Activated CD8-positive, alpha-beta T cell treated with anti-CD3 and anti-CD28 coated beads for 36 hours (primary cell): ENCODE measurements at regions not wholly inside any gene's neighbourhood (a gene's known extent, or its start where the extent isn't known, plus 50 kb on each side); places are given as distances from the start of the nearest gene placed in this dataset.

Experiments used
- ATAC-seq: fragments of 200-7000 bp; cut with Tn5 transposase; one replicate; pipeline ENCODE4 v1.10.0; 2021; ENCODE audit warnings: mild to moderate bottlenecking, moderate library complexity
- CTCF ChIA-PET: fragments of 350-600 bp; sonication (Branson Sonifier 250); formaldehyde crosslinking; loops from one replicate; lab custom pipeline; 2021; ENCODE audit warnings: antibody characterized with exemption; lab: Charles Lee
- POLR2A ChIA-PET: fragments of 350-600 bp; sonication (Branson Sonifier 250); formaldehyde crosslinking; loops from one replicate; lab custom pipeline; 2021; ENCODE audit warnings: antibody characterized with exemption; lab: Charles Lee
- DNase-seq: peaks from one replicate; pipeline ENCODE4 v3.0.0-alpha.2; 2020
- H3K27ac Mint-ChIP-seq: one replicate; pipeline ENCODE4 v1.8.0; 2021; ENCODE audit warnings: mild to moderate bottlenecking, mixed read lengths
- H3K27me3 Mint-ChIP-seq: one replicate; pipeline ENCODE4 v1.8.0; 2021; ENCODE audit warnings: mixed read lengths
- H3K36me3 Mint-ChIP-seq: one replicate; pipeline ENCODE4 v1.8.0; 2021; ENCODE audit warnings: low read depth, mixed read lengths
- H3K4me1 Mint-ChIP-seq: one replicate; pipeline ENCODE4 v1.8.0; 2021; ENCODE audit warnings: low read depth, mixed read lengths
- H3K4me3 Mint-ChIP-seq: one replicate; pipeline ENCODE4 v1.8.0; 2021; ENCODE audit warnings: mild to moderate bottlenecking, moderate library complexity, mixed read lengths
- H3K9me3 Mint-ChIP-seq: one replicate; pipeline ENCODE4 v1.8.0; 2021; ENCODE audit warnings: mixed read lengths
- intact Hi-C: fragments of 100-400 bp; cut with micrococcal nuclease; formaldehyde crosslinking; loops from one replicate; pipeline ENCODE4 v1.10.0; 2022
- TF ChIP-seq, protein P1 (sequence below): fragments of 200-600 bp; IDR thresholded peaks from one replicate; pipeline ENCODE4 v1.8.0; 2022; ENCODE audit warnings: antibody characterized with exemption, mild to moderate bottlenecking

DNA sequence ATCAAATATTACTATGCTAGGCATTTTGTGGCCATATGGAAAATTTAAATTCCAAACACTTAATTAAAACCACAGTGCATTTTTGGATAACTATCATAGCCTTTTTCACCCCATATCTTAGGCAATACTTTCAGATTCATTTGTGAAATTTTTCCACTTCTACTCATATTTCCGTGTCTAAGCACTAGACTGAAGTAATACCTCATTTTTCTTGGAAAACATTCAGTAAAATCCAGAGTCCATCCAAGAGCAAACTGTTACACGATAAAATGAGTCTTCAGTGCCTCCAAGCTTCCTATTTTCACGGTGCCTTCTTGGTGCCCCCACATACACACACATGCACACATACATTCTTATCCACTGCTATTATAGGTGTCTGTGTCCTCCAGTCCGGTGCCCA lies 845.9 kb downstream of the TBL1XR1 start:
- DNase-seq (no peak), ATAC-seq (no peak)
- Mint-ChIP-seq H3K27me3 (no peaks in the 10 kb centered on the region), H3K9me3 (peaks cover 10% of the 10 kb centered on the region), H3K4me1 (no peaks in the 10 kb centered on the region), H3K36me3 (no peaks in the 10 kb centered on the region), H3K4me3 (no peak overlapping the region), H3K27ac (no peak overlapping the region)
- TF ChIP-seq, protein P1, sequence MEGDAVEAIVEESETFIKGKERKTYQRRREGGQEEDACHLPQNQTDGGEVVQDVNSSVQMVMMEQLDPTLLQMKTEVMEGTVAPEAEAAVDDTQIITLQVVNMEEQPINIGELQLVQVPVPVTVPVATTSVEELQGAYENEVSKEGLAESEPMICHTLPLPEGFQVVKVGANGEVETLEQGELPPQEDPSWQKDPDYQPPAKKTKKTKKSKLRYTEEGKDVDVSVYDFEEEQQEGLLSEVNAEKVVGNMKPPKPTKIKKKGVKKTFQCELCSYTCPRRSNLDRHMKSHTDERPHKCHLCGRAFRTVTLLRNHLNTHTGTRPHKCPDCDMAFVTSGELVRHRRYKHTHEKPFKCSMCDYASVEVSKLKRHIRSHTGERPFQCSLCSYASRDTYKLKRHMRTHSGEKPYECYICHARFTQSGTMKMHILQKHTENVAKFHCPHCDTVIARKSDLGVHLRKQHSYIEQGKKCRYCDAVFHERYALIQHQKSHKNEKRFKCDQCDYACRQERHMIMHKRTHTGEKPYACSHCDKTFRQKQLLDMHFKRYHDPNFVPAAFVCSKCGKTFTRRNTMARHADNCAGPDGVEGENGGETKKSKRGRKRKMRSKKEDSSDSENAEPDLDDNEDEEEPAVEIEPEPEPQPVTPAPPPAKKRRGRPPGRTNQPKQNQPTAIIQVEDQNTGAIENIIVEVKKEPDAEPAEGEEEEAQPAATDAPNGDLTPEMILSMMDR = no peak
- intact Hi-C loops = no loop called here
- ChIA-PET POLR2A (no interaction called here), CTCF (no interaction called here)

DNA sequence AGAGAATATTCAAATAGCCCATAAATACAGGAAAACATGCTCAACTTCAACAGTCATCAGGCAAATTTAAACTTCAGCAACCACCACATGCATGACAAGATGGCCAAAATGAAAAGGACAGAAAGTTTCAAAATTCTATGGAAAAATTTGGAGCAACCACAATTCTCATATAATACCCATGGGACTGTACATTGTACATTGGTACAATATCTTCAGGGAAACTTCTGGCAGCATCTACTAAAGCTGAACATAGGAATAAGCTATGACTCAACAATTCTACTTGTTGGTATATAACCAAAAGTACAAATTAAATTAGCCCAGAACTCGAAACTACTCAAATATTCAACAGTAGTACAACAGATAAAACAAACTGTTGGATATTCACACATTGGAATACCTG lies 847.6 kb downstream of the TBL1XR1 start:
- Mint-ChIP-seq H3K4me1 (no peaks in the 10 kb centered on the region), H3K4me3 (no peak overlapping the region), H3K27me3 (no peaks in the 10 kb centered on the region), H3K36me3 (no peaks in the 10 kb centered on the region), H3K27ac (no peak overlapping the region), H3K9me3 (peaks cover 10% of the 10 kb centered on the region)
- TF ChIP-seq, protein P1 = no peak
- ChIA-PET POLR2A (no interaction called here), CTCF (no interaction called here)
- no peak for DNase-seq
- intact Hi-C loops = no loop called here
- ATAC-seq = no peak

DNA sequence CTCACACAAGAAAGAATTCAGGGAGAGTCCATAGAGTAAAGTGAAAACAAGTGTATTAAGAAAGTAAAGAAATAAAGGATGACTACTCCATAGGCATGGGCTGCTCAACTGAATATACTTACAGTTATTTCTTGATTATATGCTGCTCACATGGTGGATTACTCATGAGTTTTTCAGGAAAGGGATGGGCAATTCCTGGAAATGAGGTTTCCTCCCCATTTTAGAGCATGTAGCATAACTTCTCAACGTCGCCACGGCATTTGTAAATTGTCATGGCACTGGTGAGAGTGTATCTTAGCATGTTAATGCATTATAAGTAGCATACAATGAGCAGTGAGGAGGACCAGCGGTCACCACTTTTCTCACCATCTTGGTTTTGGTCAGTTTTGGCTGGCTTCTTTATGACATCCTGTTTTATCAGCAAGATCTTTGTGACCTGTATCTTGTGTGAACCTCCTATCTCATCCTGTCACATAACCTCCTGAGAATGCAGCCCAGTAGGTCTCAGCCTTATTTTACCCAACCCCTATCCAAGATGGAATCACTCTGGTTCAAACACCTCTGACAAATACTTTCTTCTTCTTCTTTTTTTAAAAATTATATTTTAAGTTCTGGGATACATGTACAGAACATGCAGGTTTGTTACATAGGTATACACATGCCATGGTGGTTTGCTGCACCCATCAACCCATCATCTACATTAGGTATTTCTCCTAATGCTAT lies 849.7 kb downstream of the TBL1XR1 start:
- DNase-seq = no peak
- intact Hi-C loops = no loop called here
- no peak for ATAC-seq

DNA sequence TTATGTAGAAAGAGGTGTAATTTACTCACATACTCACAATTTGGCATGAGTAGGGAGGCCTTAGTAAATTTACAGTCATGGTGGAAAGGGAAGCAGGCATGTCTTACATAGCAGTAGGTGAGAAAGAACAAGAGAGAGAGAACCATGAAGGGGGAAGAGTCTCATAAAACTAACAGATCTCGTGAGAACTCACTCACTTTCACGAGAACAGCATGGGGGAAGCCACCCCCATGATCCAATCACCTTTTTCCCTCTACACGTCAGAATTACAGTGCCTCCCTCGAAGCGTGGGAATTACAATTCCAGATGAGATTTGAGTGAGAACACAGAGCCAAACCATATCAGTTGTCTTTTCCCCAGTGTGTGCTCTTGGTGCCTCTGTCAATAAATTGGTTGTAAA lies 855.3 kb downstream of the TBL1XR1 start:
- ATAC-seq (no peak), DNase-seq (no peak)
- no peak overlapping the region for H3K4me3 Mint-ChIP-seq
- no peaks in the 10 kb centered on the region for H3K9me3 Mint-ChIP-seq
- intact Hi-C loops = no loop called here
- POLR2A ChIA-PET = no interaction called here
- CTCF ChIA-PET = no interaction called here
- TF ChIP-seq, protein P1 = no peak
- H3K27ac Mint-ChIP-seq = no peak overlapping the region
- H3K27me3 Mint-ChIP-seq = no peaks in the 10 kb centered on the region
- H3K36me3 Mint-ChIP-seq = no peaks in the 10 kb centered on the region
- no peaks in the 10 kb centered on the region for H3K4me1 Mint-ChIP-seq

More for the DNA sequence above, 849.7 kb downstream of the TBL1XR1 start:
- Mint-ChIP-seq H3K9me3 (peaks cover 8% of the 10 kb centered on the region), H3K4me3 (no peak overlapping the region), H3K27me3 (no peaks in the 10 kb centered on the region), H3K4me1 (no peaks in the 10 kb centered on the region), H3K27ac (no peak overlapping the region), H3K36me3 (no peaks in the 10 kb centered on the region)
- ChIA-PET CTCF (no interaction called here), POLR2A (no interaction called here)
- TF ChIP-seq, protein P1 = no peak

DNA sequence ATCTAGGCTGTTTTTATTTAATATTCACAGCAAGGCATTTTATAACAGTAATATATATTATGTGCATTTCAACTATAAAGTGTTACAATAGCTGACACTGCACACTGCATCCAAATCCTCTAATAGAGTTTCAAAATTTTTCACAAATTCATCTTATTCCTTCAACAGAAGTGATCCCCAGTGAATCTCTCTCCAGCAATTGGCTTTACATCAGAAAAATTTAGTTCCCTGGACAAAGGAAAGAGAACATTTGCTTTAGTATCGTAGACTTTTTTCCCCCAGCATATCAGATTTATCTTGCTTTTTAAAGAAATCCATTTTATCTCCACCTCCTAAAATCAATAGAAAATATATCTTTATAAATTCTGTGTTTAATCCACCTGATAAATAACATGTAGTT lies 868.6 kb downstream of the TBL1XR1 start:
- ChIA-PET POLR2A (no interaction called here), CTCF (no interaction called here)
- Mint-ChIP-seq H3K4me3 (no peak overlapping the region), H3K9me3 (peaks cover 3% of the 10 kb centered on the region), H3K4me1 (no peaks in the 10 kb centered on the region), H3K27ac (no peak overlapping the region), H3K36me3 (no peaks in the 10 kb centered on the region), H3K27me3 (no peaks in the 10 kb centered on the region)
- ATAC-seq (no peak), DNase-seq (no peak)
- intact Hi-C loops = no loop called here
- TF ChIP-seq, protein P1 = no peak
